IMR-90 (cell line): ENCODE measurements at regions not wholly inside any gene's neighbourhood (a gene's known extent, or its start where the extent isn't known, plus 50 kb on each side); places are given as distances from the start of the nearest gene placed in this dataset.

Experiments
- ATAC-seq: fragments of 200-7000 bp; cut with Tn5 transposase; 2 replicates; pipeline ENCODE4 v1.9.1; 2020; ENCODE audit warnings: low read depth, mild to moderate bottlenecking, moderate library complexity
- BruUV-seq: library from RNA; stranded (reverse); fragments of 400-500 nt; replicated peaks from 2 replicates; lab custom pipeline; 2021; lab: Mats Ljungman, UMichigan
- CTCF ChIA-PET: fragments of 300-600 bp; formaldehyde crosslinking; extraction: SDS; loops from one replicate; lab custom pipeline; 2021; ENCODE audit warnings: antibody characterized with exemption; lab: Yijun Ruan, JAX
- POLR2A ChIA-PET: fragments of 300-600 bp; sonication (Branson Sonifier 250); formaldehyde crosslinking; loops from one replicate; lab custom pipeline; 2022; ENCODE audit warnings: antibody characterized with exemption; ENCODE audit not compliant: unreplicated experiment; lab: Charles Lee
- DNase-seq: peaks from one replicate; pipeline ENCODE4 v3.0.0; 2013
- H2AFZ ChIP-seq: replicated peaks from 2 replicates; pipeline ENCODE3; 2013; ENCODE audit warnings: low read length, mild to moderate bottlenecking; ENCODE audit not compliant: poor library complexity
- H2AK5ac ChIP-seq: 2 replicates; pipeline ENCODE4 v1.6.1; 2013; ENCODE audit warnings: low read depth, low read length, inconsistent platforms
- H2AK9ac ChIP-seq: replicated peaks from 2 replicates; pipeline ENCODE3; 2013; ENCODE audit warnings: mild to moderate bottlenecking, low read depth, low read length, moderate library complexity; ENCODE audit not compliant: poor library complexity
- H2BK120ac ChIP-seq: 2 replicates; pipeline ENCODE4 v1.6.1; 2013; ENCODE audit warnings: low read depth, low read length, inconsistent platforms
- H2BK15ac ChIP-seq: 3 replicates; pipeline ENCODE4 v1.6.1; 2013; ENCODE audit warnings: low read depth, low read length, inconsistent platforms
- H2BK20ac ChIP-seq: 2 replicates; pipeline ENCODE4 v1.6.1; 2013; ENCODE audit warnings: low read depth, mild to moderate bottlenecking, inconsistent platforms, low read length, moderate library complexity
- H2BK5ac ChIP-seq: 2 replicates; pipeline ENCODE4 v1.6.1; 2013; ENCODE audit warnings: mild to moderate bottlenecking, low read depth, low read length, inconsistent platforms; ENCODE audit not compliant: poor library complexity, severe bottlenecking
- H3K14ac ChIP-seq: replicated peaks from 2 replicates; pipeline ENCODE4 v1.6.1; 2013; ENCODE audit warnings: low read depth, low read length, inconsistent platforms
- H3K18ac ChIP-seq: 2 replicates; pipeline ENCODE4 v1.6.1; 2013; ENCODE audit warnings: low read depth, low read length, control low read depth
- H3K23ac ChIP-seq: 2 replicates; pipeline ENCODE4 v1.6.1; 2013; ENCODE audit warnings: low read depth, low read length, inconsistent platforms
- H3K27ac ChIP-seq: 2 replicates; pipeline ENCODE4 v1.5.1; 2013; ENCODE audit warnings: mild to moderate bottlenecking, control low read depth, low read length; ENCODE audit not compliant: insufficient read depth
- H3K27me3 ChIP-seq: 2 replicates; pipeline ENCODE4 v1.6.1; 2013; ENCODE audit warnings: low read length; ENCODE audit not compliant: control insufficient read depth, insufficient read depth
- H3K36me3 ChIP-seq: 2 replicates; pipeline ENCODE4 v1.6.1; 2013; ENCODE audit warnings: low read length, mixed read lengths; ENCODE audit not compliant: control insufficient read depth, insufficient read depth
- H3K4ac ChIP-seq: 2 replicates; pipeline ENCODE4 v1.6.1; 2013; ENCODE audit warnings: low read depth, low read length, inconsistent platforms
- H3K4me1 ChIP-seq: 2 replicates; pipeline ENCODE4 v1.6.1; 2013; ENCODE audit warnings: low read length, mixed read lengths; ENCODE audit not compliant: control insufficient read depth, insufficient read depth
- H3K4me2 ChIP-seq: 2 replicates; pipeline ENCODE4 v1.6.1; 2013; ENCODE audit warnings: low read depth, mild to moderate bottlenecking, control low read depth, low read length, moderate library complexity
- H3K4me3 ChIP-seq: 2 replicates; pipeline ENCODE4 v1.5.1; 2013; ENCODE audit warnings: low read depth, mild to moderate bottlenecking, control low read depth, low read length, moderate library complexity; ENCODE audit not compliant: insufficient read depth
- H3K56ac ChIP-seq: 2 replicates; pipeline ENCODE4 v1.6.1; 2013; ENCODE audit warnings: low read length, inconsistent platforms; ENCODE audit not compliant: insufficient read depth; ENCODE audit errors: extremely low read depth
- H3K79me1 ChIP-seq, 2 experiments: 2 replicates each; pipeline ENCODE4 v1.6.1; 2013; ENCODE audit warnings: low read length in 2 of 2, inconsistent platforms in 1 of 2, low read depth in 1 of 2
- H3K9ac ChIP-seq: 2 replicates; pipeline ENCODE4 v1.6.1; 2013; ENCODE audit warnings: low read depth, low read length, control low read depth
- H3K9me1 ChIP-seq: 2 replicates; pipeline ENCODE4 v1.6.1; 2013; ENCODE audit warnings: low read length, inconsistent platforms; ENCODE audit not compliant: insufficient read depth
- H3K9me3 ChIP-seq: 2 replicates; pipeline ENCODE4 v1.6.1; 2013; ENCODE audit warnings: low read length; ENCODE audit not compliant: control insufficient read depth, insufficient read depth
- H4K20me1 ChIP-seq: 2 replicates; pipeline ENCODE4 v1.6.1; 2013; ENCODE audit warnings: low read length, inconsistent platforms; ENCODE audit not compliant: insufficient read depth
- H4K5ac ChIP-seq: 2 replicates; pipeline ENCODE4 v1.6.1; 2013; ENCODE audit warnings: mild to moderate bottlenecking, low read depth, low read length, control low read depth
- H4K8ac ChIP-seq, 2 experiments: 2 replicates each; pipeline ENCODE4 v1.6.1; 2013; ENCODE audit warnings: low read depth in 2 of 2, low read length in 2 of 2, control low read depth in 1 of 2, inconsistent platforms in 1 of 2
- H4K91ac ChIP-seq: 2 replicates; pipeline ENCODE4 v1.6.1; 2013; ENCODE audit warnings: low read depth, low read length, inconsistent platforms; ENCODE audit not compliant: insufficient read depth
- BHLHE40 ChIP-seq: fragments of 150-350 bp; IDR thresholded peaks from 2 replicates; pipeline ENCODE4 v1.6.1; 2016; ENCODE audit warnings: mild to moderate bottlenecking, low read depth, low read length
- CEBPB ChIP-seq: IDR thresholded peaks from 2 replicates; pipeline ENCODE4 v1.6.1; 2012; ENCODE audit warnings: low read depth, low read length, improper control_type of control experiment
- CHD1 ChIP-seq: IDR thresholded peaks from 2 replicates; pipeline ENCODE4 v1.6.1; 2012; ENCODE audit warnings: low read depth, low read length, improper control_type of control experiment
- CTCF ChIP-seq: conservative IDR thresholded peaks from 2 replicates; pipeline ENCODE4 v1.5.1; 2012; ENCODE audit warnings: mild to moderate bottlenecking, low read depth, low read length, improper control_type of control experiment
- FOS ChIP-seq: fragments of 150-350 bp; IDR thresholded peaks from 2 replicates; pipeline ENCODE4 v1.6.1; 2016; ENCODE audit warnings: low read depth, low read length
- MAFK ChIP-seq: IDR thresholded peaks from 2 replicates; pipeline ENCODE4 v1.6.1; 2012; ENCODE audit warnings: low read depth, low read length, improper control_type of control experiment
- MAZ ChIP-seq: IDR thresholded peaks from 2 replicates; pipeline ENCODE4 v1.6.1; 2012; ENCODE audit warnings: low read depth, mild to moderate bottlenecking, low read length, improper control_type of control experiment, moderate library complexity, borderline replicate concordance
- MXI1 ChIP-seq: IDR thresholded peaks from 2 replicates; pipeline ENCODE4 v1.6.1; 2012; ENCODE audit warnings: low read depth, mild to moderate bottlenecking, low read length, moderate library complexity, borderline replicate concordance
- NFE2L2 ChIP-seq: fragments of 150-350 bp; IDR thresholded peaks from 2 replicates; pipeline ENCODE4 v1.6.1; 2016; ENCODE audit warnings: low read depth, mild to moderate bottlenecking, low read length
- POLR2A ChIP-seq: IDR thresholded peaks from 2 replicates; pipeline ENCODE4 v1.6.1; 2012; ENCODE audit warnings: mild to moderate bottlenecking, low read depth, low read length
- RAD21 ChIP-seq: IDR thresholded peaks from 2 replicates; pipeline ENCODE4 v1.6.1; 2012; ENCODE audit warnings: low read length, improper control_type of control experiment
- RCOR1 ChIP-seq: IDR thresholded peaks from 2 replicates; pipeline ENCODE4 v1.6.1; 2012; ENCODE audit warnings: mild to moderate bottlenecking, low read length, improper control_type of control experiment; ENCODE audit not compliant: insufficient replicate concordance
- RFX5 ChIP-seq: IDR thresholded peaks from 2 replicates; pipeline ENCODE4 v1.8.0; 2012; ENCODE audit warnings: low read depth, mild to moderate bottlenecking, low read length, moderate library complexity
- SMC3 ChIP-seq: fragments of 150-350 bp; IDR thresholded peaks from 2 replicates; pipeline ENCODE4 v1.6.1; 2016; ENCODE audit warnings: low read depth, mild to moderate bottlenecking, antibody characterized with exemption, low read length, moderate library complexity
- WGBS, 2 experiments: methylation state at CpG; one replicate each; pipeline versions ENCODE4 v1.1.5 to v1.1.7; 2013; ENCODE audit warnings: missing lambda C conversion rate in 2 of 2; ENCODE audit not compliant: insufficient read length in 1 of 2; ENCODE audit errors: extremely low coverage in 2 of 2; 5-methylcytosine and 5-hydroxymethylcytosine counted together
- dilution Hi-C: fragments of 300-500 bp; cut with HindIII; formaldehyde crosslinking; loops from one replicate; pipeline ENCODE4 v1.14.3; 2018; ENCODE audit warnings: low sequenced_read_pairs; ENCODE audit not compliant: unreplicated experiment
- in situ Hi-C: fragments of 300-500 bp; cut with MboI; formaldehyde crosslinking; loops from 3 replicates; pipeline ENCODE4 v1.14.3; 2019; ENCODE audit warnings: low sequenced_read_pairs, inconsistent platforms, mixed read lengths
- intact Hi-C: fragments of 100-400 bp; cut with micrococcal nuclease; formaldehyde crosslinking; loops from 2 replicates; pipeline ENCODE4 v1.10.0; 2022
- TF ChIP-seq, protein P1 (sequence below): fragments of 150-350 bp; IDR thresholded peaks from 2 replicates; pipeline ENCODE4 v1.6.1; 2016; ENCODE audit warnings: low read depth, mild to moderate bottlenecking, low read length, moderate library complexity, borderline replicate concordance
- TF ChIP-seq, protein P2 (sequence below): fragments of 150-350 bp; IDR thresholded peaks from 2 replicates; pipeline ENCODE4 v1.6.1; 2017; ENCODE audit warnings: mild to moderate bottlenecking, antibody characterized with exemption, low read length, low read depth

DNA sequence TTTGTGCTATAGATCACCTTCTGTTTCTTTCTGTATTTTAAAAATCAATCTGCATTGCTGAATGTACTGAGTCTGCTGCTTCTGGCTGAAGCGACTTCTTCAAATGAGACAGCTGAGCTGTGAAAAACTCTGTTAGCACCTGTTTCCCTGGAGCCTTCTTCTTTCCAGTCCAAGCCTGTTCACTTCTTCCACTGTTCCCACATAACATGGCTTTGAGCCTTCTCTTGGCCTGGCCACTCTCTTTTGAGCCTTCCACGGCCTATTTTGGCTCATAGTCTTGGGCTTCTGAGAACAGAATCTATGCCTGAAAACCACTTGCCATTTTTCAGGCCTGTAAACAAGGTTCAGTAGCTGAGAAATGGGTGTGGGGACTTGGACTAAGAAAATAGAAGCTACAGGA, 132.9 kb upstream of the IGFBP7 start:
- no peak overlapping the region for H2BK20ac ChIP-seq
- no peaks in the 10 kb centered on the region for H3K9me1 ChIP-seq
- intact Hi-C loops, result no loop called here
- ChIA-PET CTCF (no interaction called here), POLR2A (no interaction called here)
- DNase-seq, result no peak
- dilution Hi-C loops, result no loop called here
- no peak overlapping the region for H3K4me3 ChIP-seq
- no peaks in the 10 kb centered on the region for H3K4me1 ChIP-seq
- no peak overlapping the region for H4K8ac ChIP-seq
- H3K4me2 ChIP-seq, result no peak overlapping the region
- no peak overlapping the region for H2AFZ ChIP-seq
- H3K18ac ChIP-seq, result no peak overlapping the region
- H3K4ac ChIP-seq, result no peak overlapping the region
- H4K91ac ChIP-seq, result no peak overlapping the region
- TF ChIP-seq CEBPB, result no peak
- TF ChIP-seq, protein P1, sequence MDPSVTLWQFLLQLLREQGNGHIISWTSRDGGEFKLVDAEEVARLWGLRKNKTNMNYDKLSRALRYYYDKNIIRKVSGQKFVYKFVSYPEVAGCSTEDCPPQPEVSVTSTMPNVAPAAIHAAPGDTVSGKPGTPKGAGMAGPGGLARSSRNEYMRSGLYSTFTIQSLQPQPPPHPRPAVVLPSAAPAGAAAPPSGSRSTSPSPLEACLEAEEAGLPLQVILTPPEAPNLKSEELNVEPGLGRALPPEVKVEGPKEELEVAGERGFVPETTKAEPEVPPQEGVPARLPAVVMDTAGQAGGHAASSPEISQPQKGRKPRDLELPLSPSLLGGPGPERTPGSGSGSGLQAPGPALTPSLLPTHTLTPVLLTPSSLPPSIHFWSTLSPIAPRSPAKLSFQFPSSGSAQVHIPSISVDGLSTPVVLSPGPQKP, result no peak
- no peak for TF ChIP-seq RCOR1
- no peak for TF ChIP-seq FOS
- TF ChIP-seq NFE2L2, result no peak
- TF ChIP-seq MAZ, result no peak
- no peak for TF ChIP-seq CTCF
- no peak for TF ChIP-seq CHD1
- TF ChIP-seq MXI1, result no peak
- TF ChIP-seq BHLHE40, result no peak
- no peak for TF ChIP-seq SMC3
- no peak for TF ChIP-seq MAFK
- no peak for TF ChIP-seq RFX5
- TF ChIP-seq RAD21, result no peak
- TF ChIP-seq, protein P2, sequence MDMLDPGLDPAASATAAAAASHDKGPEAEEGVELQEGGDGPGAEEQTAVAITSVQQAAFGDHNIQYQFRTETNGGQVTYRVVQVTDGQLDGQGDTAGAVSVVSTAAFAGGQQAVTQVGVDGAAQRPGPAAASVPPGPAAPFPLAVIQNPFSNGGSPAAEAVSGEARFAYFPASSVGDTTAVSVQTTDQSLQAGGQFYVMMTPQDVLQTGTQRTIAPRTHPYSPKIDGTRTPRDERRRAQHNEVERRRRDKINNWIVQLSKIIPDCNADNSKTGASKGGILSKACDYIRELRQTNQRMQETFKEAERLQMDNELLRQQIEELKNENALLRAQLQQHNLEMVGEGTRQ, result no peak
- no peak for TF ChIP-seq POLR2A
- no peak overlapping the region for H4K5ac ChIP-seq
- H3K9me3 ChIP-seq, result no peaks in the 10 kb centered on the region
- H2BK5ac ChIP-seq, result no peak overlapping the region
- H3K14ac ChIP-seq, result no peak overlapping the region
- no peak overlapping the region for H2AK5ac ChIP-seq
- no peak overlapping the region for H3K56ac ChIP-seq
- no peak overlapping the region for H2AK9ac ChIP-seq
- no peaks in the 10 kb centered on the region for H3K27me3 ChIP-seq
- no peak overlapping the region for H3K9ac ChIP-seq
- 20% methylated on average over 1 of the region's 2 CpGs; no CpG with 5 or more reads in 1 of the 2 experiments for WGBS, 2 experiments
- no peak overlapping the region for H3K27ac ChIP-seq
- no peak overlapping the region for H3K23ac ChIP-seq
- no peaks in the 10 kb centered on the region for H3K79me1 ChIP-seq
- no peaks in the 10 kb centered on the region for H4K20me1 ChIP-seq
- no peak overlapping the region for H2BK120ac ChIP-seq
- in situ Hi-C loops, result no loop called here
- no peak for ATAC-seq
- H2BK15ac ChIP-seq, result no peak overlapping the region
- H3K36me3 ChIP-seq, result no peaks in the 10 kb centered on the region
- BruUV-seq, result no TSS peak
